UCSD-AML1 (cell line): ENCODE measurements at regions not wholly inside any gene's neighbourhood (a gene's known extent, or its start where the extent isn't known, plus 50 kb on each side); places are given as distances from the start of the nearest gene placed in this dataset.

Source experiments
- DNase-seq: peaks from one replicate; lab custom pipeline; 2025; ENCODE audit not compliant: unreplicated experiment; lab: John Stamatoyannopoulos, UW

DNA sequence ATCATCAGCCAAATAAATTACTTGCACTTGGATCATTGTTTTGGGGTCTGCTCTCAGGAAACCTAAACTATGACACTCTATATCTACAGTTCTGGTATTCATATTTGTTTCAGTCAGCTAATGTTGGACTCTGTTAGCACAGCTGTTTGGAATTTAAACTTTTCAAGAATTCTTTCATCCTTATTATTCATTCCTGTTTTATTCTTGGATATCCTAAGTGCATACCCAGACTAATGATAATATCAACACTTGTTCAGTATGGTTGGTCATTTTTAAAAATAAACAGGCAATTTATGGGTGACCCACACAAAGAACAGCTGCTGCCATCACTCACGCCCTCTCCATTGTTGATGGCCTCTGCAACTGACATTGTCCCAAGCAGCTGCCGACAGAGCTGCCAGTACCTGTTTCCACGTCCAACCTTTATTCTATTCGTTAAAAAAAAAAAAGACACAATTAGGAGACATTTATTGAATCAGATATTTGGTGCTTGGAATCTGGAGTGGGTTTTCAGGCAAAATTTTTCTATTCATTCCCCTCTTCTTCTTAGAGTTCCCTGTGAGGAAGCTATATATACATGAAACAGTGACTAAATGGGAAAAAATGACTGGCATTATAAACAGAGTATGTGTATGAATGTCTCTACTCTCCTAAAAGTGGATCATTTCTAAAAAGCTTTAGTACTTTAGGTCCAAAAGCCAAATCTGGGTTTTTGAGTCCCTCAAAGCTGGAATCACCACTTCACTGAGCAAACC lies 252.1 kb upstream of the NAV3 start:
- DNase-seq, result no peak

- DNase-seq, result no peak
Measured at GRCh38 chr12:77577791-77578190, 252.9 kb upstream of the NAV3 start.

GRCh38 chr12:77575376-77575919 lies 255.2 kb upstream of the NAV3 start:
- no peak for DNase-seq

DNA sequence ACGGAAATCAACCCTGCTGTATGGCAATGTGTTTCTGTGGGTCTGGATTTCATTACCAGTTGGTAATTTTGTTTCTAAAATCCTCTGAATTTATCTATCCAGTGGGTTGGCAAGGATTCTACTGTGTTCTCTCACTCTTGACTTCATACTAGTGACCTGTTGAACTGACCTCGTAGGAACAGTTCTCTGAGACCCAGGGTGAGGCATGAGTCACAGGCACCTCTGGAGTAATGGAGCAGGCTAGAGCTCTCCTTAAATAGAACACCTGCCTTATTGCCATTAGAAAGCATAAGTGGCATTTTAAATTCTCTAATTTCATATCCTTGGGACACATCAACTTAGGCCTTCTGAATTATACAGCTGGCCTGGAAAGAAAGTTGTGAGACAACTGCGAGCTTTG lies 258.3 kb upstream of the NAV3 start:
- DNase-seq, result no peak

DNA sequence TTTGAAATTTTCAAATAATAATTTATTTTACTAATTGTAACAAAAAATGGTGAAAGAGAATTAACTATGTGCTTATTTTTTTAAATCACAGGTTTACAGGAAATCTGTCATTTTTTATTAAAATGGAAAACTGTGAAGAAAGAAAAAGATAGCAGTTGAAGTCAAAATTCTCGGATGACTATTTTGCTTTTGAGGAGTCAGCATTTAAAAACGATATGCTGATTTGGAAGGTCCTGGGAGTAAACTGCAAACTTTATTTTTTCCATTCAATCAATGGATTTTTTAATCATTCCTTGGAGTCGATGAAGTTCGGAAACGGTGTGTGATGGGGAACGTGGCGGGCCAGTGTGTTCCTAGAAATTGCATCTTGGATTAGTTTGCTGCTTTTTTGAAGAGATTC lies 258.9 kb upstream of the NAV3 start:
- no peak for DNase-seq

GRCh38 chr12:77571127-77571526 lies 259.6 kb upstream of the NAV3 start:
- no peak for DNase-seq

DNA sequence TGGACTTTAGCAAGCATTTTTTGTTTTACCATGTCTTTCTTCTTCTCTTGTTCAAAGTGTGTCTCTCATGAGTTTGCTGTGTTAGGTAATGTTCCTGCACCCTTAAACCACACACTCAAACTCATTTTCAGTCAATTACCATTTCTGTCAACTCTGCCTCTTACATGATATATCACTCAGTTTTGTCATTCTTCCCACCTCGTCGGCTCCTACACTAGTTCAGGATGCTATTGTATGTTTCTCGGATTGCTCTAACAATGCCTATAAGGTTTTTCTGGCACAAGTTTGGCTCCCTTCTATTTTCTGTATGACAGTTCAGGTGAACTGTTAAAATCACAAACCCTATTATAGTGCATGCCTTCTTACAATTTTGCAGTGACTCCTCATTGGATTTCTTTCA lies 260.8 kb upstream of the NAV3 start:
- no peak for DNase-seq

DNA sequence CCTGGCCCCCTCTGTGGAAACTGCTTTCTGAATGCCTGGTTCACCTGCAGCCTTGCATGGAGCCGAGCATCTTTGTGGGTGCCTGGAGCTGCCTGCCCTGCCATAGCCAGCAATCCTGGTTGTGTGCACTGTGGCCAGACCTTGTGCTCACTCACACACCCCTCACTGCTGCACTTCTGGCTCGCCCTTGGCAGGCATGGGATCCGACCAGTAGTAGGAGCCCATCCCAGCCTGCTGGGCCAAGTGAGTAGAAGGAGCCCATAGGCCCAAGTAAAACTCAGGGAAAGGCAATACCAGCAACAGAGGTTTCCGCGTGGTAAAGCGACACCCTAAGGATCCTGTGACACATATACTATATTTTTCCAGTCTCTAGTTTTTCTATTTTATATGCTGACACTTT lies 270.0 kb upstream of the NAV3 start:
- DNase-seq, result no peak

- no peak for DNase-seq
Measured at GRCh38 chr12:77559400-77560074, 271.2 kb upstream of the NAV3 start.

DNA sequence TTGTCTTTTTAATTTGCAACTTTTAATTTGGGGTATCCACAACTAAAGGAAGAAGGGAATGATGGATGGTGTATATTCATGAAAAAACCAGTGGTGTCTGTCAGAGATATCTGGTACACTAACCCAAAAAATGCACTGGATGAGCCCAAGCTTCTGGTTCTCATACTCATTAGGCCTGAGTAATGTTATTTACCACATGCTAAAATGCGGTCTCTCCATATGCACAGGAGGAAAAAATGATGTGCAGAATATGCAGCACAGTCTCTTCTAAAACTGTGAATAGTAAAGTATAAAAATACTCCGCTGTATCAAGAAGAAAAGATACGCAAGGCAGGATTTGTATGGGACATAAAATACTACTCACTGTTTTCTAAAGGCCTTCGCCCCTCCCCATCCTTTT lies 275.6 kb upstream of the NAV3 start:
- no peak for DNase-seq

DNA sequence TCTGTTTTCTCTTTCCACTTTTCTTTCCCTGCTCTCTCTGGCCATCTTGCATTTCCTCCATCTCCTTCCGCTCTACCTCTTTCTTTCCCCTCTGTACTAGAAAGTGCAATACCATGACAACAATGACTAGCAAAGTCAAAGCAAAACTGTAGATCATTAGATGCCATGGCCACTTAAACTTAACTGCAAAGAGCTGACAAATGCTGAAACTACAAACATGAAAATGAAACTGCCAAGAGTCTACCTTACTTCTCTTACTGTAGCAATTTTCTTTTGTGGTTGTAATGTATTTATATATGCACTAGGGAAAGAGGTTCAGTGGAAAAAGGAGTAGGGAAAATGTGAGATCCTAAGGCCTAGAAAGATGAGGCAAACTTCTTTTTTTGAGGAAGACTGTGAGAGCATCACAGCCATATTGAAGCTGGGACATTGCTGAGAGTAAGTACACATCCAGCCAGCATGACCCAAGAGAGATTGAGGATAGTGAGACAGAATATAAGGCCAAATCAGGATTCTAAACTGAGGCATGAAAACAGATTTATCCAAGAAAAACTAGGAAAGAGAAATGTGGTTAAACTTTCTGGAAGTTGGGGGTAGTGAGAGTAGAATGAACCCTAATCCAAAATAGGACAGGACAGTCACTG lies 276.6 kb upstream of the NAV3 start:
- DNase-seq, result no peak

GRCh38 chr12:77549383-77550128 lies 281.1 kb upstream of the NAV3 start:
- DNase-seq, result no peak

DNA sequence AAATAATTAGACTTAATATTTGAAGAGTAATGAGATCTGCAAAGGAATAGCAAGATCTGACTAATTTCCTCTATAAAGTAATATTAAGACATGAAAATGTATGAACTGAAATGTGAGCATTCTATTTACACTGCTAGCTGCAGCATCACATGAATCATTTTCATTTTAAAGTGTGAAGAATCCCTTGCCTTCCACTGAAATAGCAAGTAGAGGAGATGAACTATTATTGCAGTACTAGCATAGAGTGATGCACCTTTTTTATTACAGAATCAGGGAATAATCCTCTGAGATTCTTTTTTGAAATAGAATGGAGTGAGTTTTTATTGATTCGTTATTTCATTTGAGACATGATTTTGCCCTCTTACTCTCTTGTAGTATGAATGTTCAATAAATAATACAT lies 281.9 kb upstream of the NAV3 start:
- DNase-seq, result no peak

DNA sequence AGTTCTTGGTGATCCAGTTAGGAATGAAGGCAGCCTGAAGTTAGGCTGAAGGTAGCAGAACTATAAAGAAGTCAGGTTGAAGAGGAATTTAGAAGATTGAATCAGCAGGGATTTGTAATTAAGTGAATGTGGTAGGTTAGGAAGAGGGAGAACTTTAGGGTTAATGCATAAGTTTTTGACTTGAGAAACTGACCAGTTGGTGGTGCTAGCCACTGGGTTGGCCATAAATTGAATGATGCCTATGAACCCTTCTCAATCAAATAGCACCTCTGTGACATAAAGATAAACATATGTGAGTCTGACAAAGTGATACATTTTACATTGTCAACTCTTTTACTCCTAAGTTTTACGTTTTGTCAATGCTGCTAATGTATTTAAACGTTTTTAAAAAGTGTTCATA lies 290.6 kb upstream of the NAV3 start:
- DNase-seq, result no peak

DNA sequence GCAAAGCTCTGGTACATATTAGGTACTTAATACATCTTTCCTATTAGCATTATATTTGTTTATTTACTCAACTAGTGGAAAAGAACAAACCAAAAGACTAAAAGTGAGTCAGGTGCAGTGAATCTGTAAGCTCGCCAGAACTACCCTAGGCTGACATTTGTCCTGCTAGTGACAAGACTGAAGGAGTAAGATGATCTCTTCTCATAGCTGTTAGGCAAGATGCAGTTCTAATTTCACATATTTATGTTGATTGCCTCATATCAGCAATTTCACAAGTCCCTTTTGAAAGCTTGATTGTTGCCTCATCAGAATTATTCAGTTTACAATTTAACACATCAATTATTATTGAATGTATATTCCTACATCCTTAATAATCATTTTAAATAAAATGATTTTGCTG lies 293.0 kb upstream of the NAV3 start:
- DNase-seq, result no peak

DNA sequence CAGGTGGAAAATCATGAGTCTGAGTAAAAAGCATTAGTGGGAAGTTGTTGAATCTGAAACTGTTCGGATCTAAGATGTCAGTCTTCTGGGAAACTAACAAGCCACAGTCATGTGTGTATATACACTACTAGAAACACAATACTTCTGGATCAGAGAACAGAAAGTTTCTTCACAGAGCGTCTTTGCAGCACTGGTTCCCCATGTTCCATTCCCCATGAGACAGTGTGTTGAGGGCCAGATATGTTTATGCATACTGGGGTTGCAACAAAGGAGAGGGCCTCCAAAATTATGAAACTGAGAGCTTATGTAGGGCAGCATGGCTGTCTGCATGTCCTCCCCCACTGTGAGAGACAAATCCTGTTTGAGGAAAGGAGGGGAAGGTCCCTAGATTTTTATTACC lies 295.0 kb upstream of the NAV3 start:
- no peak for DNase-seq

GRCh38 chr12:77531912-77532311 lies 298.8 kb upstream of the NAV3 start:
- DNase-seq, result no peak

DNA sequence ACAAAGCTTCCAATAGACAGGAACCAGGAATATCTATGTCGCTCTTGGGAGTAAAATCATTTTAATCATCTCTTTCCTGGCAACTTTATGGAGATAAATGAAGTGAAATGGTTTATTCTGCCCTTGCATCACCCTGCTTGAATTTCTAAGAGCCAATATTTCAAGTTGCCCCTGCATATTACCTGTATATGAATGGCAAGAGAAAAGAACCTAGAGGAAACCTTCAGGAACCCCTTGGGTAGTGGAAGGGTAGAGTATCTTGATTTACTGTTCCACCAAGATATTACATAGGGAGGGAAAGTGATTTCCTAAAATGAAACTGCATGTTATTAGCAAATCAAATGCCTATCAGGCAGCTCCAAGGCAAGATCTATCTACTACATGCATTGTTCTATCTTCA lies 308.4 kb upstream of the NAV3 start:
- no peak for DNase-seq

DNA sequence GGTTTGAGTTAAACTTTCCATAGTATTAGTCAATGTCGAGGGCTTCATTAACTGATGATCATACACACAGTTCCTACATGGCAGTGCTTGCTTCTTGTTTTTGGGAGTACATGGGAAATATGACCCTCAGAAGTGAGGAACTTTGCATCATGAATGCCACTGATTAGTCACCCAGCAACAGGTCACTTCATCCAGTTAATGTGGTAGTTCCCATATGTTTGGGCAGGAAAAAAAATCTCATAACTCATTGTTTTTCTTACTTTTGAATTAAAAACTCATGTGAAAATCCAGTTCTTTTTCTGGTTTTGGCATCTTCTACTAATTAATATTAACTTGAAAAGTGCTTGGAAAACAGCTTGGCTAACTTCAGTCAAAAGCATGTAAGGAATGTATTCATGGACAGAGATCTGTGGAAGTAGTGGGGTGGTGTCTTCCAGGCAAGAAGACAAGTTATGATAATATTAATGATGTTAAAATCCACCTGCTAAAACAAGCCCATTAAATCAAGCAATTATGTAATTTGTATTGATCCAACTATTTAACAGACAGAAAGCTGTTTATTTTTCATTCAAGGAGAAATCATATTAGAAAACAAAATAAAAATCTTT lies 309.1 kb upstream of the NAV3 start:
- DNase-seq, result no peak

DNA sequence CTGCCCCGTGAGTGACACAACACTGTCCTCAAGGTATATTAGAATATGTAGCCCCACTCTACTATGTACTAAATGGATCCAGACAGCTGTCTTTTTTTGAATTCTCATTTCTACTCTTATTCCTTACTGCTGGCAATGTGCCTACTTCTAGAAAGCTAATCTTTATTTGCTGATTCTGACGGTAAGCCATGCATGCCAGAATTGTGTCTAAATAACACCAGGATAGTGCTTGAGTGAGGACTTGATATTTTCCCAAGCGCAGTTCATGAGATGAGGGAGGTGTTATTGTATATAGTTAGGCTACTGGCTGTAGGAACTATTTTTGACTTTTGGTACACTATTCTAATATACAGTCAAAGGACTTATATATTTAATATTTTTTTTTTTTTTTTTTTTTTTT lies 316.2 kb upstream of the NAV3 start:
- no peak for DNase-seq

DNA sequence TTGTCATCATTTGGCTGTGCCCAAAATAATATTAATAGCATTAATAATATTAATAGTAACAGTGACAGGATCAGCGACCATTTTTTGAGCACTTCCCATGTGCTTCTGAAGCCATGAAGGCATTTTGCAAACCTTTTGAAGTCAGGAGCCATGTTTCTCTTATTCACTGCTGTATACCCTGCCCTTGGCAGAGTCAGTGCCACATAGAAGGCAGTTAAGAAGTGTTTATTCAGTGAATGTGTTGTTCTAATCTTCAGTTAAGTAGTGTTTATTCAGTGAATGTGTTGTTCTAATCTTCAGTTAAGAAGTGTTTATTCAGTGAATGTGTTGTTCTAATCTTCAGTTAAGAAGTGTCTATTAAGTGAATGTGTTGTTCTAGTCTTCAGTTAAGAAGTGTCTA lies 319.7 kb upstream of the NAV3 start:
- no peak for DNase-seq
